Right lobe of liver (tissue), 4 donors: ENCODE measurements at regions not wholly inside any gene's neighbourhood (a gene's known extent, or its start where the extent isn't known, plus 50 kb on each side); places are given as distances from the start of the nearest gene placed in this dataset.

Experiments used
- CTCF ChIP-seq, 4 donors: fragments of 200-600 bp in 3 of 4; fragments of 450-650 bp in 1 of 4; IDR thresholded peaks; one replicate each; pipeline versions ENCODE4 v1.5.1 to v1.8.0; 2016 to 2022; ENCODE audit warnings: antibody characterized with exemption in 4 of 4, mild to moderate bottlenecking in 2 of 4
- POLR2A ChIP-seq: fragments of 450-650 bp; IDR thresholded peaks from one replicate; pipeline ENCODE4 v1.6.1; 2017; ENCODE audit warnings: antibody characterized with exemption, mild to moderate bottlenecking
- donor health status: DM: no; HTN: no; CAD: no.
- donor health status: DM: no; HTN: no; CAD: no.
- donor health status: DM: no; HTN: yes; CAD: no.

GRCh38 chr21:28445141-28445830, 547.4 kb downstream of the LTN1 start:
- TF ChIP-seq POLR2A (no peak), CTCF (IDR thresholded peaks at IDR 0.05) (no peak)
